AG10803 (cell line): ENCODE measurements at regions not wholly inside any gene's neighbourhood (a gene's known extent, or its start where the extent isn't known, plus 50 kb on each side); places are given as distances from the start of the nearest gene placed in this dataset.
A peak's percentile ranks its signal among the peaks of the same experiment; 100 is the strongest.
"Not testable (repeated sequence)": the region's sequence is repeated elsewhere in the genome, so short reads cannot be mapped to it uniquely, and the experiment has no call there.

Experiments used
- DNase-seq: peaks from one replicate; pipeline ENCODE4 v3.0.0; 2010; ENCODE audit warnings: low read depth
- H3K4me3 ChIP-seq: 2 replicates; pipeline ENCODE4 v1.5.1; 2011; ENCODE audit warnings: mild to moderate bottlenecking, low read length, control low read depth
- CTCF ChIP-seq: conservative IDR thresholded peaks from 2 replicates; pipeline ENCODE4 v1.5.1; 2011; ENCODE audit warnings: mild to moderate bottlenecking, low read length, control low read depth, inconsistent platforms

DNA sequence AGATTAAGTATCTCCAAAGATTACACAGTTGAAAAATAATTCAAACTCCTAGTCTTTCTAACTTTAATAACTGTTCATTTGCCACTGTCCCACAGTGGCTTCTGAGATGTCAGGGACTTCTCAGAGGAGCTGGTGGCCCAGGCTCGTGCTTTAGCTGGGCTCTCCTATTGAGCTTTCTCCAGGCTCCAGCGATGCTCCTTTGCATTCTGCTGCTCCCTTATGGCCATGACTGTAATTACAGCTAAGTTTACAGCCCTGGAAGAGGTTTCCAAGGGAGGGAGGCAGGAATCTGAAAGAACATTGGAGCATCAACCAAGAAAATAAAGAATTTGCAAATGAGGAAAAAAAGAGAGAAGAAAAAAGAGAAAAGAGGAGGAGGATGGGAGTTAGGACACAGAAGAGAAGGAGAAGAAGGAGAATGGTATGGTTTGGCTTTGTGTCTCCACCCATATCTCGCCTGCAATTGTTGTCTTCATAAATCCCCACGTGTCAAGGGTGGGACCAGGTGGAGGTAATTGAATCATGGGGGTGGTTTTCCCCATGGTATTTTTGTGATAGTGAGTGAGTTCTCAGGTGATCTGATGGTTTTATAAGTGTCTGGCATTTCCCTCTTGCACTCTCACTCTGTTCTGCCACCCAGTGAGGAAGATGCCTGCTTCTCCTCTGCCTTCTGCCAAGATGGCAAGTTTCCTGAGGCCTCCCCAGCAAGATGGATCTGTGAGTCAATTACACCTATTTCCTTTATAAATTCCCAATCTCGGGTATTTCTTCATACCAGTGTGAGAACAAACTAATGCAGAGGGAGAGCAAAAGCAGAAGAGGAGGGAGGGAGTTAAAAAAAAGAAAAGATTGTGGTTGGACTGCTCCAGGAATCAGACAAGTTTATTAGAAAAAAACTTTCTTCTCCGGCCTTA lies 857.0 kb downstream of the KCNA4 start:
- H3K4me3 ChIP-seq: no peak overlapping the region
- TF ChIP-seq CTCF: peak; percentile 85
- DNase-seq: peak; percentile 73

DNA sequence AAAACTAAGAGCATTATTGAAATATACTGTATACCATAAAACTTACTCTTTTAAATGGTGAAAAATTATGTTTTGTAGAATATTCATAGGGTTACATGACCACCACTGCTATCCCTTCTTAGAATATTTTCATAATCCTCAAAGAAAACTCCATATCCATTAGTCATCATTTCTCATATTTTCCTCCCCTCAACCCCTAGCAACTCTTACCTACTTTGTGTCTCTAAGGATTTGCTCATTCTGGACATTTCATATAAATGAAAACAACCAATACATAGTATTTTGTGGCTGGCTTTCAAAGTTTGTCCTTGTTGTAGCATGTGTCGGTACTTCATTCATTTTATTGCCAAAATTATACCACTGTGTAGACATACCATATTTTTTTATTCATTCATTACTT lies 863.8 kb downstream of the KCNA4 start:
- DNase-seq: no peak
- TF ChIP-seq CTCF: no peak

GRCh38 chr11:29142573-29142972 lies 874.3 kb downstream of the KCNA4 start:
- DNase-seq, H3K4me3 ChIP-seq: not testable (repeated sequence)

More for the DNA sequence above, 863.8 kb downstream of the KCNA4 start:
- no peak overlapping the region for H3K4me3 ChIP-seq

DNA sequence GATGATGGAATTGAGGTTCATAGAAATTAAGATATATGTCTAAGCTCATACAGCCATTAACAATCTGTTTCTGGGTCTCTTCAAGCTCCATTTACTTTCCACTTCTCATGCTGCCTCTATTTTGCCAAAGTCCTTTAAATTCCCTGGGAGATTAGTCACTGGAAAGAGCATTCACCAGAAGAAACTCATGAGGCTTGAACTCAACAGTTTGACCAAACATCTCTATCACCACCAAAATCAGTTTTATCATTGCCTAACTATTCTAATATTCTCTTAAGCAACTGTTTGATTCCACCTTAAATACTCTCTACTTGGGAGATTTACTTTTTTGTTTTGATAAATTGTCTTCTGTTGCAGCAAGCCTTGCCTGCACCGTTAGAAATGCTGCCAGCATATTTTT lies 881.3 kb downstream of the KCNA4 start:
- peak; percentile 63 for DNase-seq
- H3K4me3 ChIP-seq: no peak overlapping the region
- TF ChIP-seq CTCF: no peak

DNA sequence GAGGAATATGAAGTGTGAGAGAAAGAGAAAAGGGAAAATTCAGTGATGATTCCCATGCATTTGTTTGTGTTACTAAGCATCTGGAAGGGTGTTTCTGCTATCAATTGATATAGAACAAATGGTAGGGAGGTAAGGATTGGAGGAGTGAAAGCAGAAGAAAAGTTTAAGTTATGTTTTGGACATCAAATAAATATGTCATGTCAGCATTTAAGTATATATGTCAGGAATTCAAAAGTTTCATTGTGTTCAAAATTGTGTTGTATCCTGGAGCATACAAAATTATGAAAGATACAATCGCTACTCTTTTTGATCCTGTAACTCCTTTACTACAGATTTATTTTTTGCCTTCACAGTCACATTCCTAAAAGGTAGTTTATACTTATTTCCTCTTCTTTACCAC lies 885.8 kb downstream of the KCNA4 start:
- no peak for TF ChIP-seq CTCF
- no peak for DNase-seq
- H3K4me3 ChIP-seq: no peak overlapping the region

DNA sequence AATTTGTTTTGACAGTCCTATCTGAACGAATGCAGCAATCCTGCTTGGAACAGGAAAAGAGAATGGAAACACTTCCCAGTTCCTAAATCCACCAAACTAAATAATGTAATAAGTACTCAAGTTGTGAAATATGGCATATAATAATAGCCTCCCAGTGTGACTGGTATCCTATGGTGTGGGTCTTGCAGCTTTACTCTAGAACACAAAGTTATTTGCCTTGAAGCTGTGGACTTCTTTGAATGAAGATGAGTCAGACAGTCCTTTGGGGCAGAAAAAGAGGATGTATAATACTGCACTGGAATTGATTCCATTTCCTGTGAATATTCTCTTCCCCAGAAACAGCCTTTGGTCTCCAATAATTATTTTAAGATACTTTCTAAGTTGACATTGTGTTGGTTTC lies 887.0 kb downstream of the KCNA4 start:
- peak; percentile 29 for DNase-seq
- no peak for TF ChIP-seq CTCF

DNA sequence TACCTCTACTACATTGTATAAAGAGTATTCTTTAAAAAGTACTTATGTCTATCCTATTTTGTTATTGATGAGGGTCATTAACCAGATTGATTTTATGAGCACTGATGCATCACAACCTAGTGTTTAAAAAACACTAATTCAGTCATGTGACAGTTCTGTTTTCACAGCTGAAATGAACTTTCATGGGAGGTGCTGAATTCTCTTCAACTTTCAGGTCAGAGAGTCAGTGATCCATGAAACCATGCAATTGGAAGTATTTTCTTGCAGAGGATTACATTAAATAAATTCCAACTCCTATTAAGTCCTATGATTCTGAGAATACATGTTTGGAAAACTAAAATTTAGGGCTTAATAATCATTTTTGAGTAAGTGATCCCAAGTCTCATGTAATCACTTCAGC lies 889.4 kb downstream of the KCNA4 start:
- no peak for DNase-seq
- no peak overlapping the region for H3K4me3 ChIP-seq
- no peak for TF ChIP-seq CTCF

More for the DNA sequence above, 887.0 kb downstream of the KCNA4 start:
- H3K4me3 ChIP-seq: no peak overlapping the region
